Transverse colon (tissue), 4 donors: ENCODE measurements at regions not wholly inside any gene's neighbourhood (a gene's known extent, or its start where the extent isn't known, plus 50 kb on each side); places are given as distances from the start of the nearest gene placed in this dataset.

ENCODE experiments used
- DNase-seq: peaks from one replicate; pipeline ENCODE4 v3.0.0-alpha.2; 2019
- H3K27ac ChIP-seq, 4 donors: fragments of 200-600 bp; sonication (generic); 2 replicates each; pipeline ENCODE4 v1.5.1; 2016 to 2018; ENCODE audit warnings: inconsistent platforms in 4 of 4
- H3K27me3 ChIP-seq: fragments of 200-600 bp; sonication (generic); 2 replicates; pipeline ENCODE4 v1.5.1; 2017; ENCODE audit warnings: inconsistent platforms
- H3K36me3 ChIP-seq, 4 donors: fragments of 200-600 bp; sonication (generic); 2 replicates each; pipeline ENCODE4 v1.5.1; 2017 to 2019; ENCODE audit warnings: inconsistent platforms in 4 of 4
- H3K4me1 ChIP-seq, 4 donors: fragments of 200-600 bp; sonication (generic); 2 replicates each; pipeline ENCODE4 v1.5.1; 2017 to 2020; ENCODE audit warnings: inconsistent platforms in 4 of 4
- H3K4me3 ChIP-seq, 4 donors: fragments of 200-600 bp; sonication (generic); 1 replicate in 1 of 4; 2 replicates in 3 of 4; pipeline versions ENCODE4 v1.5.1 to v1.6.1; 2017 to 2019; ENCODE audit warnings: inconsistent platforms in 4 of 4
- H3K9me3 ChIP-seq, 2 donors: fragments of 200-600 bp; sonication (generic); 2 replicates each; pipeline ENCODE4 v1.5.1; 2017 to 2019; ENCODE audit warnings: inconsistent platforms in 2 of 2
- CTCF ChIP-seq, 5 experiments: fragments of 200-600 bp in 3 of 5; fragments of 450-650 bp in 2 of 5; sonication (generic) in 3 of 5; IDR thresholded peaks; 1 replicate in 2 of 5; 2 replicates in 3 of 5; pipeline ENCODE4 v1.5.1; 2016 to 2017; ENCODE audit warnings: antibody characterized with exemption in 5 of 5, inconsistent platforms in 3 of 5, mild to moderate bottlenecking in 2 of 5, moderate library complexity in 1 of 5
- EP300 ChIP-seq: sonication (generic); formaldehyde crosslinking; IDR thresholded peaks from one replicate; pipeline ENCODE4 v1.6.1; 2017; ENCODE audit warnings: antibody characterized with exemption, low read depth
- POLR2A ChIP-seq: fragments of 450-650 bp; IDR thresholded peaks from one replicate; pipeline ENCODE4 v1.6.1; 2016; ENCODE audit warnings: antibody characterized with exemption, mild to moderate bottlenecking, moderate library complexity
- POLR2AphosphoS5 ChIP-seq, 3 donors: sonication (generic); formaldehyde crosslinking; IDR thresholded peaks; one replicate each; pipeline ENCODE4 v1.6.1; 2016; ENCODE audit warnings: antibody characterized with exemption in 3 of 3
- WGBS, 2 donors: methylation state at CpG; one replicate each; pipeline ENCODE4 v1.1.5; 2018; ENCODE audit warnings: low coverage in 1 of 2; 5-methylcytosine and 5-hydroxymethylcytosine counted together
- in situ Hi-C, 4 donors: fragments of 200-750 bp; cut with MboI; loops; one replicate each; pipeline versions ENCODE4 v1.15.0 to v1.15.1; 2017; ENCODE audit warnings: low sequenced_read_pairs in 3 of 4, low pct_ligation_motif_present in 1 of 4, low pct_unique_long_range_greater_than_20kb in 1 of 4
- intact Hi-C: fragments of 100-400 bp; cut with DNase I; formaldehyde crosslinking; loops from one replicate; pipeline ENCODE4 v1.15.1; 2023; ENCODE audit warnings: low total_unique reads

GRCh38 chr20:40192081-40192480 lies 497.0 kb downstream of the MAFB start:
- H3K4me1 ChIP-seq, result no peaks in the 10 kb centered on the region
- DNase-seq, result no peak
- H3K27ac ChIP-seq, result no peak overlapping the region
- no peak for TF ChIP-seq POLR2A
- TF ChIP-seq EP300, result no peak
- no peak for TF ChIP-seq POLR2AphosphoS5 (IDR thresholded peaks at IDR 0.05)
- TF ChIP-seq CTCF (IDR thresholded peaks at IDR 0.05), result no peak
- in situ Hi-C loops (no loop called here), intact Hi-C loops (no loop called here)
- H3K9me3 ChIP-seq, result no peaks in the 10 kb centered on the region
- H3K4me3 ChIP-seq, result no peak overlapping the region
- H3K27me3 ChIP-seq, result no peaks in the 10 kb centered on the region
- WGBS, 2 donors, result 83 to 87% methylated on average over 3 to 4 of the region's 4 CpGs
- H3K36me3 ChIP-seq, result no peaks in the 10 kb centered on the region

- Histone ChIP-seq H3K27me3 (no peaks in the 10 kb centered on the region), H3K4me1 (no peaks in the 10 kb centered on the region), H3K36me3 (no peaks in the 10 kb centered on the region), H3K9me3 (no peaks in the 10 kb centered on the region), H3K27ac (no peak overlapping the region), H3K4me3 (no peak overlapping the region)
- 44 to 69% methylated on average over 1 to 4 of the region's 4 CpGs for WGBS, 2 donors
- intact Hi-C loops, result no loop called here
- DNase-seq, result no peak
- in situ Hi-C loops, result no loop called here
- no peak for TF ChIP-seq EP300
- no peak for TF ChIP-seq POLR2AphosphoS5 (IDR thresholded peaks at IDR 0.05)
- TF ChIP-seq CTCF (IDR thresholded peaks at IDR 0.05), result no peak
- TF ChIP-seq POLR2A, result no peak
Observed at GRCh38 chr20:40191573-40191972, 497.5 kb downstream of the MAFB start.

DNA sequence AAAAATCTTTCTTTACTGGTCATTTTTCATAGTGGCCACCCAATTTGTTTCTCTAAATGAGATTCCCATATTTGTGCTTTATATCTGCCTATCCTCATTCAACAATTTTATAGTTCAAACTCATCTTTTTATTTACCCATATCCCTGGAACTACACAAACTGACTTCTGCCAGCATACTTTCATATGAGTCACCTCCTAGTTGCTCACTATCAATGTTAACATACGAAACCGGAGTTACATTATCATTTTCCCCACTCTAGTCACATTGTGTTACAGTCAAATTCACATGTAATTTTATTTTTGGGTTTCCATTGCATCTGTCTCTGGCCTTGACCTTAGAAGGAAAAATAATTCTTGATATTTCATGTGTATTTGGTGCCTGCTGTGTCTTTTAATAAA lies 499.4 kb downstream of the MAFB start:
- DNase-seq, result no peak

DNA sequence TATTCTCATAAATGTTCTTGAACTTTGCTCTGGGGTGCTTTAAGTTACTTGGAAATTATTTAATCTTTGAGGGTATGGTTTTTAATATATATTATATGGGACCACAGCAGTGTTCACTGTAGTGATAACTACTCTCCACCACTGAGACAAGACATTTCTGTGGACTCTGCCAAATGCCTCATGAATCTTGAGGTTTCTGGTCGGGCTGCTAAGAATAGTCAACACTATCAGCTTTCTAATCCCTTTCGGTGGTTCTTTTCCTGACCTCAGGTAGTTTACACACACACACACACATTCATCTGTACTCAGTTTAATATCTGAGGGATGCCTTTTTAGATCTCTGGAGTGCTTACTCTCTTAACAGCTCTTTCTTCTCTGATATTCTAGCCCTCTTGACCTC lies 500.7 kb downstream of the MAFB start:
- in situ Hi-C loops (no loop called here), intact Hi-C loops (no loop called here)
- H3K36me3 ChIP-seq, result no peaks in the 10 kb centered on the region
- no peak for DNase-seq
- H3K27me3 ChIP-seq, result no peaks in the 10 kb centered on the region
- H3K27ac ChIP-seq, result no peak overlapping the region
- no peaks in the 10 kb centered on the region for H3K4me1 ChIP-seq
- H3K4me3 ChIP-seq, result no peak overlapping the region
- H3K9me3 ChIP-seq, result no peaks in the 10 kb centered on the region
- WGBS, 2 donors, result 74 to 76% methylated on average over 2 of the region's 2 CpGs
- TF ChIP-seq EP300 (no peak), CTCF (IDR thresholded peaks at IDR 0.05) (no peak)

More for the DNA sequence above, 499.4 kb downstream of the MAFB start:
- 67 to 68% methylated on average over 2 of the region's 2 CpGs for WGBS, 2 donors
- intact Hi-C loops (no loop called here), in situ Hi-C loops (no loop called here)
- no peak for TF ChIP-seq EP300
- TF ChIP-seq POLR2AphosphoS5 (IDR thresholded peaks at IDR 0.05), result no peak
- no peak for TF ChIP-seq POLR2A
- TF ChIP-seq CTCF (IDR thresholded peaks at IDR 0.05), result no peak
- H3K27ac ChIP-seq, result no peak overlapping the region
- H3K9me3 ChIP-seq, result no peaks in the 10 kb centered on the region
- no peak overlapping the region for H3K4me3 ChIP-seq
- H3K36me3 ChIP-seq, result no peaks in the 10 kb centered on the region
- H3K27me3 ChIP-seq, result no peaks in the 10 kb centered on the region
- H3K4me1 ChIP-seq, result no peaks in the 10 kb centered on the region
